Retinal pigment epithelial cell (primary cell): ENCODE measurements at regions not wholly inside any gene's neighbourhood (a gene's known extent, or its start where the extent isn't known, plus 50 kb on each side); places are given as distances from the start of the nearest gene placed in this dataset.
A peak's percentile ranks its signal among the peaks of the same experiment; 100 is the strongest.

Experiments used
- DNase-seq: peaks from one replicate; pipeline ENCODE4 v3.0.0-alpha.2; 2010; ENCODE audit warnings: low read depth
- H3K4me3 ChIP-seq: 2 replicates; pipeline ENCODE4 v1.5.1; 2011; ENCODE audit warnings: mild to moderate bottlenecking, low read length, control low read depth, moderate library complexity
- CTCF ChIP-seq: conservative IDR thresholded peaks from 2 replicates; pipeline ENCODE4 v1.5.1; 2011; ENCODE audit warnings: low read depth, low read length, control low read depth, inconsistent platforms

- no peak for TF ChIP-seq CTCF
- H3K4me3 ChIP-seq = no peak overlapping the region
- DNase-seq = no peak
These were observed 50.7 kb upstream of the KLF7 start for GRCh38 chr2:207216457-207216856.

GRCh38 chr2:207217442-207217841 lies 51.7 kb upstream of the KLF7 start:
- no peak for TF ChIP-seq CTCF
- DNase-seq = no peak

GRCh38 chr2:207219081-207219630 lies 53.4 kb upstream of the KLF7 start:
- no peak for TF ChIP-seq CTCF
- no peak overlapping the region for H3K4me3 ChIP-seq
- no peak for DNase-seq

More at GRCh38 chr2:207217442-207217841, 51.7 kb upstream of the KLF7 start:
- no peak overlapping the region for H3K4me3 ChIP-seq

- DNase-seq = no peak
- H3K4me3 ChIP-seq = peak overlapping the region; percentile 1
- TF ChIP-seq CTCF = no peak
These were observed 54.1 kb upstream of the KLF7 start for GRCh38 chr2:207219676-207220501.

GRCh38 chr2:207221731-207222130 lies 56.0 kb upstream of the KLF7 start:
- no peak for TF ChIP-seq CTCF
- no peak overlapping the region for H3K4me3 ChIP-seq
- DNase-seq = no peak

GRCh38 chr2:207223051-207223450 lies 57.3 kb upstream of the KLF7 start:
- TF ChIP-seq CTCF = no peak
- no peak overlapping the region for H3K4me3 ChIP-seq
- no peak for DNase-seq

GRCh38 chr2:207224381-207224780 lies 58.6 kb upstream of the KLF7 start:
- no peak for DNase-seq
- TF ChIP-seq CTCF = no peak
- no peak overlapping the region for H3K4me3 ChIP-seq
